Fibroblast of lung (primary cell): ENCODE measurements at regions not wholly inside any gene's neighbourhood (a gene's known extent, or its start where the extent isn't known, plus 50 kb on each side); places are given as distances from the start of the nearest gene placed in this dataset.

ENCODE experiments used
- DNase-seq, 2 donors: peaks; one replicate each; pipeline versions ENCODE4 v3.0.0 to v3.0.0-alpha.2; 2010; ENCODE audit warnings: low read depth in 2 of 2
- H2AFZ ChIP-seq: 2 replicates; pipeline ENCODE4 v1.5.1; 2012; ENCODE audit warnings: low read length, control low read depth, inconsistent platforms
- H3K27ac ChIP-seq: 2 replicates; pipeline ENCODE4 v1.5.1; 2011; ENCODE audit warnings: low read length, control low read depth; ENCODE audit not compliant: insufficient read depth
- H3K27me3 ChIP-seq: 2 replicates; pipeline ENCODE4 v1.5.1; 2011; ENCODE audit warnings: mild to moderate bottlenecking, low read length; ENCODE audit not compliant: control insufficient read depth, insufficient read depth
- H3K36me3 ChIP-seq: 2 replicates; pipeline ENCODE4 v1.5.1; 2011; ENCODE audit warnings: low read length; ENCODE audit not compliant: control insufficient read depth, insufficient read depth
- H3K4me1 ChIP-seq: 2 replicates; pipeline ENCODE4 v1.5.1; 2011; ENCODE audit warnings: low read length; ENCODE audit not compliant: control insufficient read depth, insufficient read depth; ENCODE audit errors: extremely low read depth
- H3K4me2 ChIP-seq: 2 replicates; pipeline ENCODE4 v1.5.1; 2011; ENCODE audit warnings: low read length, control low read depth; ENCODE audit not compliant: insufficient read depth; ENCODE audit errors: extremely low read depth
- H3K4me3 ChIP-seq, 4 experiments: fragments of 200-600 bp in 1 of 4; sonication (generic) in 1 of 4; replicated peaks in 1 of 4; 2 replicates each; pipeline ENCODE4 v1.5.1; 2011 to 2016; ENCODE audit warnings: low read length in 4 of 4, low read depth in 3 of 4, mild to moderate bottlenecking in 3 of 4, control low read depth in 2 of 4, inconsistent platforms in 1 of 4, mixed read lengths in 1 of 4; ENCODE audit not compliant: insufficient read depth in 1 of 4; ENCODE audit errors: control extremely low read depth in 1 of 4
- H3K79me2 ChIP-seq: 2 replicates; pipeline ENCODE4 v1.5.1; 2012; ENCODE audit warnings: mild to moderate bottlenecking, low read length, inconsistent platforms; ENCODE audit not compliant: control insufficient read depth, insufficient read depth
- H3K9ac ChIP-seq: 2 replicates; pipeline ENCODE4 v1.5.1; 2011; ENCODE audit warnings: mild to moderate bottlenecking, low read length, control low read depth; ENCODE audit not compliant: insufficient read depth
- H3K9me3 ChIP-seq: 2 replicates; pipeline ENCODE4 v1.5.1; 2012; ENCODE audit warnings: low read depth, low read length; ENCODE audit not compliant: control insufficient read depth, insufficient read depth
- H4K20me1 ChIP-seq: 2 replicates; pipeline ENCODE4 v1.5.1; 2011; ENCODE audit warnings: low read length; ENCODE audit not compliant: control insufficient read depth, insufficient read depth; ENCODE audit errors: extremely low read depth
- CTCF ChIP-seq, 2 donors: IDR thresholded peaks in 1 of 2; conservative IDR thresholded peaks in 1 of 2; 1 replicate in 1 of 2; 2 replicates in 1 of 2; pipeline ENCODE4 v1.5.1; 2011 to 2012; ENCODE audit warnings: low read length in 2 of 2, control low read depth in 1 of 2, inconsistent platforms in 1 of 2, low read depth in 1 of 2, mild to moderate bottlenecking in 1 of 2
- EZH2 ChIP-seq: IDR thresholded peaks from 2 replicates; pipeline ENCODE4 v1.5.1; 2012; ENCODE audit warnings: low read length, control low read depth, mild to moderate bottlenecking; ENCODE audit errors: missing control alignments

GRCh38 chr1:222034790-222035189 lies 292.9 kb upstream of the DUSP10 start:
- Histone ChIP-seq H3K4me3 (no peak overlapping the region), H3K27ac (no peak overlapping the region), H3K9me3 (no peaks in the 10 kb centered on the region), H3K4me2 (no peak overlapping the region), H3K36me3 (no peaks in the 10 kb centered on the region), H3K4me1 (no peaks in the 10 kb centered on the region), H4K20me1 (no peaks in the 10 kb centered on the region), H2AFZ (no peak overlapping the region), H3K27me3 (no peaks in the 10 kb centered on the region), H3K9ac (no peak overlapping the region), H3K79me2 (no peaks in the 10 kb centered on the region)
- TF ChIP-seq CTCF (conservative IDR thresholded peaks at IDR 0.05 in 1 of 2, IDR thresholded peaks at IDR 0.05 in 1 of 2; ENCODE audit: low read depth in 1 of 2, low read length in 2 of 2) (no peak), EZH2 (no peak)
- DNase-seq = peak; percentile 45 to 51

GRCh38 chr1:222033450-222033849 lies 291.6 kb upstream of the DUSP10 start:
- H3K4me1 ChIP-seq = no peaks in the 10 kb centered on the region
- no peaks in the 10 kb centered on the region for H3K27me3 ChIP-seq
- no peak overlapping the region for H3K4me3 ChIP-seq
- H2AFZ ChIP-seq = no peak overlapping the region
- no peak overlapping the region for H3K9ac ChIP-seq
- H3K9me3 ChIP-seq = no peaks in the 10 kb centered on the region
- no peak for DNase-seq
- no peak overlapping the region for H3K4me2 ChIP-seq
- H3K36me3 ChIP-seq = no peaks in the 10 kb centered on the region
- no peaks in the 10 kb centered on the region for H4K20me1 ChIP-seq
- no peak overlapping the region for H3K27ac ChIP-seq
- H3K79me2 ChIP-seq = no peaks in the 10 kb centered on the region
- TF ChIP-seq CTCF (conservative IDR thresholded peaks at IDR 0.05 in 1 of 2, IDR thresholded peaks at IDR 0.05 in 1 of 2; ENCODE audit: low read depth in 1 of 2, low read length in 2 of 2) = no peak
- TF ChIP-seq EZH2 = no peak

- H3K9me3 ChIP-seq = no peaks in the 10 kb centered on the region
- H3K79me2 ChIP-seq = no peaks in the 10 kb centered on the region
- H3K27me3 ChIP-seq = no peaks in the 10 kb centered on the region
- no peak for DNase-seq
- no peak overlapping the region for H2AFZ ChIP-seq
- H3K4me3 ChIP-seq = no peak overlapping the region
- no peaks in the 10 kb centered on the region for H4K20me1 ChIP-seq
- H3K4me2 ChIP-seq = no peak overlapping the region
- H3K9ac ChIP-seq = no peak overlapping the region
- H3K4me1 ChIP-seq = no peaks in the 10 kb centered on the region
- H3K36me3 ChIP-seq = no peaks in the 10 kb centered on the region
- TF ChIP-seq CTCF (conservative IDR thresholded peaks at IDR 0.05 in 1 of 2, IDR thresholded peaks at IDR 0.05 in 1 of 2; ENCODE audit: low read depth in 1 of 2, low read length in 2 of 2) (no peak), EZH2 (no peak)
- H3K27ac ChIP-seq = no peak overlapping the region
Observed at GRCh38 chr1:222031318-222031717, 289.4 kb upstream of the DUSP10 start.
